HFFc6 (cell line): ENCODE measurements at regions not wholly inside any gene's neighbourhood (a gene's known extent, or its start where the extent isn't known, plus 50 kb on each side); places are given as distances from the start of the nearest gene placed in this dataset.

Experiments used
- DNase-seq: peaks from one replicate; pipeline ENCODE4 v3.0.0-alpha.2; 2018
- H3K27ac Mint-ChIP-seq: 2 replicates; pipeline ENCODE4 v1.8.0; 2020; ENCODE audit warnings: mild to moderate bottlenecking, mixed read lengths
- H3K27me3 Mint-ChIP-seq: 2 replicates; pipeline ENCODE4 v1.8.0; 2021; ENCODE audit warnings: mild to moderate bottlenecking, moderate library complexity, mixed read lengths; ENCODE audit not compliant: insufficient read depth
- H3K36me3 Mint-ChIP-seq: 2 replicates; pipeline ENCODE4 v1.8.0; 2021; ENCODE audit warnings: low read depth, mixed read lengths
- H3K4me1 Mint-ChIP-seq: 2 replicates; pipeline ENCODE4 v1.8.0; 2020; ENCODE audit warnings: low read depth, mixed read lengths
- H3K4me3 Mint-ChIP-seq: 2 replicates; pipeline ENCODE4 v1.8.0; 2020; ENCODE audit warnings: mild to moderate bottlenecking, moderate library complexity, mixed read lengths
- H3K9me3 Mint-ChIP-seq: 2 replicates; pipeline ENCODE4 v1.8.0; 2020; ENCODE audit warnings: mild to moderate bottlenecking, mixed read lengths
- TF ChIP-seq, protein P1 (sequence below): fragments of 200-600 bp; sonication (generic); IDR thresholded peaks from 2 replicates; pipeline ENCODE4 v1.5.0; 2021; ENCODE audit warnings: antibody characterized with exemption, mild to moderate bottlenecking

DNA sequence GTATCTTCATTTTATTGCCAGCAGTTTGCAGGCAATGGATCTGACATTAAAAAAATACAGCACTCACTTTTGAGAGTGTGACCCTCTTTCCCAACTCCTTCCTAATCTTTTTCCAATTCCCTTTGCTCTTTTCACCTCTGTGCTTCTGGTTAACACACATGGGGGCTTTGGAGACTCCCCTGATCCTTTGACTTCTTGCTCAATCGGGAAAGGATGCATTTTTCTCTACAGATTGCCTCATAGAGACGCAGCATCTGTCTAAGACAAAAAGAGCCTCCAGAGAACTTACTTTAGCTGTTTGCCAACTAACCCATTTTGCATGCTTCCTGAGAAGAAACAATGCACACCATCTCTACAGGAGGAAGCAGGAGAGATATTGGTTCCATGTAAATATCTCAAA, 378.3 kb downstream of the PBX1 start:
- H3K4me1 Mint-ChIP-seq, result no peaks in the 10 kb centered on the region
- TF ChIP-seq, protein P1, sequence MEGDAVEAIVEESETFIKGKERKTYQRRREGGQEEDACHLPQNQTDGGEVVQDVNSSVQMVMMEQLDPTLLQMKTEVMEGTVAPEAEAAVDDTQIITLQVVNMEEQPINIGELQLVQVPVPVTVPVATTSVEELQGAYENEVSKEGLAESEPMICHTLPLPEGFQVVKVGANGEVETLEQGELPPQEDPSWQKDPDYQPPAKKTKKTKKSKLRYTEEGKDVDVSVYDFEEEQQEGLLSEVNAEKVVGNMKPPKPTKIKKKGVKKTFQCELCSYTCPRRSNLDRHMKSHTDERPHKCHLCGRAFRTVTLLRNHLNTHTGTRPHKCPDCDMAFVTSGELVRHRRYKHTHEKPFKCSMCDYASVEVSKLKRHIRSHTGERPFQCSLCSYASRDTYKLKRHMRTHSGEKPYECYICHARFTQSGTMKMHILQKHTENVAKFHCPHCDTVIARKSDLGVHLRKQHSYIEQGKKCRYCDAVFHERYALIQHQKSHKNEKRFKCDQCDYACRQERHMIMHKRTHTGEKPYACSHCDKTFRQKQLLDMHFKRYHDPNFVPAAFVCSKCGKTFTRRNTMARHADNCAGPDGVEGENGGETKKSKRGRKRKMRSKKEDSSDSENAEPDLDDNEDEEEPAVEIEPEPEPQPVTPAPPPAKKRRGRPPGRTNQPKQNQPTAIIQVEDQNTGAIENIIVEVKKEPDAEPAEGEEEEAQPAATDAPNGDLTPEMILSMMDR, result no peak

DNA sequence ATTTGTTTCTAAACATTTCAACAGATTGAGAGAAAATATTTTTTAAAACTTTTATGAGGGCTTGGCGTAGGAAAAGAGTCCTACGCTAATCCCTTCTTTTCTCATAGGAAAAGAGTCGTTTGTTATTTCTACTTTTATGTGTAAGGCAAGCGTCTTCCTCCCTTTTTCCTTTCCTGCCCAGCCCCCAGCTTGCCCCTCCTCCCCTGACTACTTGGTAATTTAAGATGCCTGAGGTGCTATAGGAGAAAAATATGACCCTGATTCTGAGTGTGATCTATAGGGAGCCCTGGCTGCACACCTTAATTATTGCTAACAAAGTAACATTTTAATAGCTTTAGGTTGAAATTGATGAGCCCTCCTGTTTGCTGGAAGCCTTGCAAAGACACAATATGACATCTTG, 373.6 kb downstream of the PBX1 start:
- Mint-ChIP-seq H3K36me3 (no peaks in the 10 kb centered on the region), H3K4me3 (no peak overlapping the region), H3K27ac (no peak overlapping the region), H3K9me3 (no peaks in the 10 kb centered on the region), H3K27me3 (peaks cover 4% of the 10 kb centered on the region; the same call in 1 of the 2 replicates), H3K4me1 (no peaks in the 10 kb centered on the region)
- TF ChIP-seq, protein P1, result no peak
- DNase-seq, result no peak

More for the DNA sequence above, 378.3 kb downstream of the PBX1 start:
- Mint-ChIP-seq H3K9me3 (no peaks in the 10 kb centered on the region; the same call in 1 of the 2 replicates), H3K27me3 (peaks cover 4% of the 10 kb centered on the region; the same call in 1 of the 2 replicates), H3K36me3 (no peaks in the 10 kb centered on the region), H3K4me3 (no peak overlapping the region), H3K27ac (no peak overlapping the region)
- no peak for DNase-seq

DNA sequence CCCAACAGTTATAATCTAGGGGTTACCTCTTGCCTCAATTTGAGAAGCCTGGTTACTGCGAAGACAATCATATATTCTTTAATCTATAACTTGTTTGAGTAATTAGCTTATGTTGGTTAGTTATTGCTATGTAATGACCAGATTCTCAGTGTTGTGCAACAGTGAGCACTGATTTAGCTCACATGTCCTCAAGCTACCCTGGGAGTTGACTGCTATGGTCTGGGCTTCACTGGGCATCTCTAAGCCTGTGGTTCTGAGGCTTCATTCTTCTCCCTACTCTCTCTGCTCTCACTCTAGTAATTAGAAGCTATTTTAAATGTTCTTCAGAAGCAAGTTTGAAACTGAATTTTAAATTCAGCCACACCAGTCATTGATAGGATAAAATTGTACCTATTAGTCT, 371.8 kb downstream of the PBX1 start:
- no peaks in the 10 kb centered on the region for H3K4me1 Mint-ChIP-seq
- H3K4me3 Mint-ChIP-seq, result no peak overlapping the region

DNA sequence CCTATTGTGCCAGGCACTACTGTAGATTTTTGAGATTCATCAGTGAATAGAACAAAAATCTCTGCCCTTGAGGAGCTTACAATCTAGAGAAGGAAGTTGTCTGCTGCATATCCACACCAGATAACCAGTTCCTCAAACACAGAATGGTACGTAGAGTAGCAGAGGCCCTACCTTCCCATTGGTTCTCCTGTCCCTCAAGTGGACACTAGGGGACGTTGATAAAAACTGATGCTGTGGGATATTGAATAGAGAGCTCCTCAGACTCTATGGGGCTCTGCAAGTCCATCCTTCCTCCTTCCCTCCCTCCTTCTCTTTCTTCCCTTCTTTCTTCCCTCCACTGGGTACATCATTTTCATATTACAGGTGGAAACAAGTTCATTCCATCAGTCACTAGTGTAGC, 371.3 kb downstream of the PBX1 start:
- no peak overlapping the region for H3K27ac Mint-ChIP-seq
- no peaks in the 10 kb centered on the region for H3K9me3 Mint-ChIP-seq
- no peak for DNase-seq
- no peak overlapping the region for H3K4me3 Mint-ChIP-seq
- H3K4me1 Mint-ChIP-seq, result no peaks in the 10 kb centered on the region
- H3K36me3 Mint-ChIP-seq, result no peaks in the 10 kb centered on the region
- H3K27me3 Mint-ChIP-seq, result peaks cover 4% of the 10 kb centered on the region
- TF ChIP-seq, protein P1, result no peak

More for the DNA sequence above, 371.8 kb downstream of the PBX1 start:
- Mint-ChIP-seq H3K36me3 (no peaks in the 10 kb centered on the region), H3K27ac (no peak overlapping the region), H3K9me3 (no peaks in the 10 kb centered on the region), H3K27me3 (peaks cover 4% of the 10 kb centered on the region)
- TF ChIP-seq, protein P1, result no peak
- no peak for DNase-seq

DNA sequence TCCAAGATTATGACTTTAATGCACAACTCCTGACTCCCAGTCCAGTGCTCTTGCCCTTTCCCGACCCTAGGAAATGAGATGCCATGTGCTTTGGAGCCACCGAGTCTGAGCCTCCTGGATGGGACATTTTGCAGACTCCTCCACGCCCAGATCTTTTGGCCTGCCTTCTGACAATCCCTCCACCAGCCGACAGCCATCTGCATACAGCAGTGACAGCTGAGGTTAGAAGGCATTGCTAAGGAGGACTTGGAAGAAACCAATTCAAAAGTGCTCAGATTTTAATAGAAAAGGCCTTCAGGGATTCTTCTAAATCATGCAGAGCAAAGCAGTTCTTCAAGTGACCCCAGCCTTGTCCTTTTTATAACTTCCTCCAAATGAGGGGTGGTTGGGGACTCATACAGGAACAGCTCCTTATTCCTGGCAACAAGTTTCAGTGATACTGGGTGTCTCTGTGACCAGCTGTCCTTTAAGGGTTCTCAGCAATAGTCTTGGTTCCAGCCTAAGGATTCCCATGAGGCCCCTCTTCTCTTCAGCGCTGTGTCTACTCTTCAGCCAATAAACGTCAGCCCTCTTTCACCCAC, 369.3 kb downstream of the PBX1 start:
- Mint-ChIP-seq H3K27ac (no peak overlapping the region), H3K9me3 (no peaks in the 10 kb centered on the region), H3K4me3 (no peak overlapping the region), H3K4me1 (no peaks in the 10 kb centered on the region), H3K36me3 (no peaks in the 10 kb centered on the region), H3K27me3 (peaks cover 7% of the 10 kb centered on the region)
- DNase-seq, result no peak
- TF ChIP-seq, protein P1, result no peak
